Karpas-422 (cell line): ENCODE measurements at regions not wholly inside any gene's neighbourhood (a gene's known extent, or its start where the extent isn't known, plus 50 kb on each side); places are given as distances from the start of the nearest gene placed in this dataset.

Experiments
- DNase-seq: peaks from one replicate; pipeline ENCODE4 v3.0.0-alpha.2; 2015
- H2AFZ ChIP-seq: fragments of 200-600 bp; sonication (generic); 2 replicates; pipeline ENCODE4 v1.6.1; 2014; ENCODE audit warnings: antibody characterized with exemption, low read length, mixed read lengths
- H3K27ac ChIP-seq: fragments of 200-600 bp; sonication (generic); 2 replicates; pipeline ENCODE4 v1.5.1; 2014; ENCODE audit warnings: mild to moderate bottlenecking, low read length, moderate library complexity
- H3K27me3 ChIP-seq: fragments of 200-600 bp; sonication (generic); 2 replicates; pipeline ENCODE4 v1.6.1; 2014; ENCODE audit warnings: low read length, mixed read lengths
- H3K36me3 ChIP-seq: fragments of 200-600 bp; sonication (generic); 2 replicates; pipeline ENCODE4 v1.6.1; 2014; ENCODE audit warnings: low read length, mixed read lengths; ENCODE audit not compliant: insufficient read depth
- H3K4me1 ChIP-seq: fragments of 200-600 bp; sonication (generic); 2 replicates; pipeline ENCODE4 v1.6.1; 2014; ENCODE audit warnings: mild to moderate bottlenecking, low read length, mixed read lengths
- H3K4me2 ChIP-seq: fragments of 200-600 bp; sonication (generic); 2 replicates; pipeline ENCODE4 v1.6.1; 2014; ENCODE audit warnings: low read length, low read depth, mild to moderate bottlenecking; ENCODE audit not compliant: poor library complexity, severe bottlenecking
- H3K4me3 ChIP-seq: fragments of 200-600 bp; sonication (generic); 2 replicates; pipeline ENCODE4 v1.5.1; 2014; ENCODE audit warnings: mild to moderate bottlenecking, antibody characterized with exemption, low read length, mixed read lengths
- H3K79me2 ChIP-seq: fragments of 200-600 bp; sonication (generic); 2 replicates; pipeline ENCODE4 v1.6.1; 2014; ENCODE audit warnings: mild to moderate bottlenecking, low read length, mixed read lengths
- H3K9ac ChIP-seq: fragments of 200-600 bp; sonication (generic); 2 replicates; pipeline ENCODE4 v1.6.0; 2014; ENCODE audit warnings: low read length
- H3K9me2 ChIP-seq: fragments of 200-600 bp; sonication (generic), shearing (Covaris generic); replicated peaks from 2 replicates; pipeline ENCODE4 v1.6.0; 2014; ENCODE audit warnings: mild to moderate bottlenecking, low read length, moderate library complexity; ENCODE audit not compliant: insufficient read depth
- H3K9me3 ChIP-seq: fragments of 300-700, 200-600 bp; sonication (generic); 2 replicates; pipeline ENCODE4 v1.6.1; 2014; ENCODE audit warnings: low read length, mixed read lengths
- H4K20me1 ChIP-seq: fragments of 200-600 bp; sonication (generic); 2 replicates; pipeline ENCODE4 v1.6.1; 2014; ENCODE audit warnings: mild to moderate bottlenecking, antibody characterized with exemption, low read length, low read depth; ENCODE audit not compliant: insufficient read depth

GRCh38 chr3:193775421-193776077 is 182.5 kb downstream of the OPA1 start:
- Histone ChIP-seq H3K4me2 (no peak overlapping the region), H3K9me2 (no peaks in the 10 kb centered on the region), H3K4me3 (no peak overlapping the region), H3K4me1 (peaks cover 16% of the 10 kb centered on the region), H3K36me3 (no peaks in the 10 kb centered on the region), H3K27ac (no peak overlapping the region), H3K9ac (no peak overlapping the region), H4K20me1 (no peaks in the 10 kb centered on the region), H3K79me2 (no peaks in the 10 kb centered on the region), H3K27me3 (no peaks in the 10 kb centered on the region; the same call in 1 of the 2 replicates), H2AFZ (no peak overlapping the region), H3K9me3 (no peaks in the 10 kb centered on the region)
- no peak for DNase-seq

GRCh38 chr3:193776626-193777358 is 183.8 kb downstream of the OPA1 start:
- Histone ChIP-seq H3K9ac (peak overlapping the region; percentile 5; the same call in 1 of the 2 replicates), H3K27me3 (no peaks in the 10 kb centered on the region; the same call in 1 of the 2 replicates), H3K79me2 (no peaks in the 10 kb centered on the region), H3K9me3 (no peaks in the 10 kb centered on the region), H3K27ac (no peak overlapping the region), H3K36me3 (no peaks in the 10 kb centered on the region), H3K4me3 (peak overlapping the region; percentile 12; the same call in 1 of the 2 replicates), H4K20me1 (no peaks in the 10 kb centered on the region), H3K4me1 (peaks cover 16% of the 10 kb centered on the region), H3K9me2 (no peaks in the 10 kb centered on the region), H2AFZ (no peak overlapping the region), H3K4me2 (peak overlapping the region; percentile 49)
- peak; percentile 72 for DNase-seq

- peak overlapping the region; percentile 49 for H3K4me2 ChIP-seq
- H2AFZ ChIP-seq, result no peak overlapping the region
- H4K20me1 ChIP-seq, result no peaks in the 10 kb centered on the region
- H3K9ac ChIP-seq, result peak overlapping the region; percentile 5; the same call in 1 of the 2 replicates
- no peaks in the 10 kb centered on the region for H3K9me3 ChIP-seq
- H3K4me1 ChIP-seq, result peaks cover 16% of the 10 kb centered on the region
- no peaks in the 10 kb centered on the region for H3K36me3 ChIP-seq
- H3K79me2 ChIP-seq, result no peaks in the 10 kb centered on the region
- DNase-seq, result no peak
- H3K9me2 ChIP-seq, result no peaks in the 10 kb centered on the region
- no peaks in the 10 kb centered on the region; the same call in 1 of the 2 replicates for H3K27me3 ChIP-seq
- H3K4me3 ChIP-seq, result peak overlapping the region; percentile 12; the same call in 1 of the 2 replicates
- H3K27ac ChIP-seq, result no peak overlapping the region
Observed at GRCh38 chr3:193777524-193777923, 184.5 kb downstream of the OPA1 start.

GRCh38 chr3:193778676-193779075 is 185.7 kb downstream of the OPA1 start:
- DNase-seq, result no peak
- Histone ChIP-seq H3K4me2 (no peak overlapping the region), H3K36me3 (no peaks in the 10 kb centered on the region), H3K4me3 (no peak overlapping the region), H4K20me1 (no peaks in the 10 kb centered on the region), H2AFZ (no peak overlapping the region), H3K9me3 (no peaks in the 10 kb centered on the region), H3K9ac (no peak overlapping the region), H3K27me3 (no peaks in the 10 kb centered on the region; the same call in 1 of the 2 replicates), H3K9me2 (no peaks in the 10 kb centered on the region), H3K79me2 (no peaks in the 10 kb centered on the region), H3K27ac (no peak overlapping the region), H3K4me1 (peaks cover 16% of the 10 kb centered on the region)

- Histone ChIP-seq H3K4me3 (no peak overlapping the region), H3K27ac (no peak overlapping the region), H3K79me2 (no peaks in the 10 kb centered on the region), H3K9me3 (no peaks in the 10 kb centered on the region), H3K27me3 (no peaks in the 10 kb centered on the region; the same call in 1 of the 2 replicates), H2AFZ (no peak overlapping the region), H3K9ac (no peak overlapping the region), H4K20me1 (no peaks in the 10 kb centered on the region), H3K4me2 (no peak overlapping the region), H3K36me3 (no peaks in the 10 kb centered on the region), H3K9me2 (no peaks in the 10 kb centered on the region), H3K4me1 (peaks cover 16% of the 10 kb centered on the region)
- DNase-seq, result no peak
Observed at GRCh38 chr3:193779933-193780332, 186.9 kb downstream of the OPA1 start.

GRCh38 chr3:193780397-193780796 is 187.4 kb downstream of the OPA1 start:
- no peaks in the 10 kb centered on the region; the same call in 1 of the 2 replicates for H3K27me3 ChIP-seq
- H3K9ac ChIP-seq, result no peak overlapping the region
- H3K9me3 ChIP-seq, result no peaks in the 10 kb centered on the region
- H3K36me3 ChIP-seq, result no peaks in the 10 kb centered on the region
- H2AFZ ChIP-seq, result no peak overlapping the region
- H3K9me2 ChIP-seq, result no peaks in the 10 kb centered on the region
- no peak overlapping the region for H3K27ac ChIP-seq
- no peak overlapping the region for H3K4me2 ChIP-seq
- no peak overlapping the region for H3K4me3 ChIP-seq
- H3K4me1 ChIP-seq, result peaks cover 16% of the 10 kb centered on the region
- H4K20me1 ChIP-seq, result no peaks in the 10 kb centered on the region
- DNase-seq, result no peak
- no peaks in the 10 kb centered on the region for H3K79me2 ChIP-seq

GRCh38 chr3:193780810-193781478 is 187.9 kb downstream of the OPA1 start:
- H3K9me2 ChIP-seq, result no peaks in the 10 kb centered on the region
- H2AFZ ChIP-seq, result no peak overlapping the region
- H3K36me3 ChIP-seq, result no peaks in the 10 kb centered on the region
- H4K20me1 ChIP-seq, result no peaks in the 10 kb centered on the region
- no peaks in the 10 kb centered on the region for H3K79me2 ChIP-seq
- DNase-seq, result peak; percentile 81
- no peaks in the 10 kb centered on the region for H3K9me3 ChIP-seq
- no peak overlapping the region for H3K4me2 ChIP-seq
- no peak overlapping the region for H3K9ac ChIP-seq
- H3K27me3 ChIP-seq, result no peaks in the 10 kb centered on the region; the same call in 1 of the 2 replicates
- H3K4me1 ChIP-seq, result peaks cover 16% of the 10 kb centered on the region
- no peak overlapping the region for H3K4me3 ChIP-seq
- H3K27ac ChIP-seq, result no peak overlapping the region

GRCh38 chr3:193782276-193782647 is 189.3 kb downstream of the OPA1 start:
- no peak for DNase-seq
- no peaks in the 10 kb centered on the region for H4K20me1 ChIP-seq
- H3K79me2 ChIP-seq, result no peaks in the 10 kb centered on the region
- no peak overlapping the region for H3K9ac ChIP-seq
- no peaks in the 10 kb centered on the region for H3K9me3 ChIP-seq
- no peak overlapping the region for H3K4me3 ChIP-seq
- H2AFZ ChIP-seq, result no peak overlapping the region
- H3K4me2 ChIP-seq, result no peak overlapping the region
- H3K4me1 ChIP-seq, result peaks cover 7% of the 10 kb centered on the region
- no peaks in the 10 kb centered on the region for H3K9me2 ChIP-seq
- no peaks in the 10 kb centered on the region for H3K36me3 ChIP-seq
- no peak overlapping the region for H3K27ac ChIP-seq
- no peaks in the 10 kb centered on the region; the same call in 1 of the 2 replicates for H3K27me3 ChIP-seq
